Hepatocyte (in vitro differentiated cells): ENCODE measurements at regions not wholly inside any gene's neighbourhood (a gene's known extent, or its start where the extent isn't known, plus 50 kb on each side); places are given as distances from the start of the nearest gene placed in this dataset.

Experiments
- DNase-seq: peaks from one replicate; pipeline ENCODE4 v3.0.0-alpha.2; 2016; ENCODE audit warnings: low spot score
- H2AFZ ChIP-seq: fragments of 200-600 bp; sonication (generic); 2 replicates; pipeline ENCODE4 v1.6.0; 2016; ENCODE audit warnings: antibody characterized with exemption, mild to moderate bottlenecking
- H3K27ac ChIP-seq: fragments of 200-600 bp; sonication (generic); 2 replicates; pipeline ENCODE4 v1.5.1; 2016; ENCODE audit warnings: mild to moderate bottlenecking
- H3K27me3 ChIP-seq: fragments of 200-600 bp; sonication (generic); 2 replicates; pipeline ENCODE4 v1.6.1; 2016
- H3K36me3 ChIP-seq: fragments of 200-600 bp; sonication (generic); replicated peaks from 2 replicates; pipeline ENCODE4 v1.5.1; 2016; ENCODE audit warnings: low read depth; ENCODE audit not compliant: insufficient read depth
- H3K4me1 ChIP-seq: fragments of 200-600 bp; sonication (generic); 2 replicates; pipeline ENCODE4 v1.5.1; 2016; ENCODE audit warnings: mild to moderate bottlenecking, moderate library complexity; ENCODE audit not compliant: insufficient read depth
- H3K4me2 ChIP-seq: fragments of 200-600 bp; sonication (generic); 2 replicates; pipeline ENCODE4 v1.6.0; 2016
- H3K4me3 ChIP-seq: fragments of 200-600 bp; sonication (generic); 2 replicates; pipeline ENCODE4 v1.5.1; 2016; ENCODE audit warnings: mild to moderate bottlenecking
- H3K79me2 ChIP-seq: fragments of 200-600 bp; sonication (generic); 2 replicates; pipeline ENCODE4 v1.6.0; 2017; ENCODE audit warnings: mild to moderate bottlenecking
- H3K9me2 ChIP-seq: fragments of 200-600 bp; sonication (generic); replicated peaks from 2 replicates; pipeline ENCODE4 v1.6.0; 2017; ENCODE audit warnings: mild to moderate bottlenecking; ENCODE audit not compliant: insufficient read depth
- H3K9me3 ChIP-seq: fragments of 200-600 bp; sonication (generic); 2 replicates; pipeline ENCODE4 v1.5.1; 2016; ENCODE audit warnings: low read depth, mild to moderate bottlenecking
- H4K20me1 ChIP-seq: fragments of 200-600 bp; sonication (generic); 2 replicates; pipeline ENCODE4 v1.6.0; 2016; ENCODE audit warnings: mild to moderate bottlenecking; ENCODE audit not compliant: insufficient read depth, poor library complexity, severe bottlenecking
- CTCF ChIP-seq: fragments of 200-600 bp; sonication (generic); IDR thresholded peaks from 2 replicates; pipeline ENCODE4 v1.5.1; 2016; ENCODE audit warnings: antibody characterized with exemption, mild to moderate bottlenecking; ENCODE audit not compliant: poor library complexity
- EZH2 ChIP-seq: fragments of 200-600 bp; sonication (generic); IDR thresholded peaks from 2 replicates; pipeline ENCODE4 v1.6.1; 2016; ENCODE audit warnings: antibody characterized with exemption, mild to moderate bottlenecking, borderline replicate concordance
- EZH2phosphoT487 ChIP-seq: fragments of 200-600 bp; sonication (generic); IDR thresholded peaks from one replicate; pipeline ENCODE4 v1.6.1; 2018; ENCODE audit warnings: antibody characterized with exemption, mild to moderate bottlenecking, low read depth, moderate library complexity; ENCODE audit not compliant: unreplicated experiment, severe bottlenecking
- WGBS: methylation state at CpG from one replicate; pipeline ENCODE4 v1.1.6; 2016; ENCODE audit warnings: low lambda C conversion rate; ENCODE audit errors: missing lambda C conversion rate; 5-methylcytosine and 5-hydroxymethylcytosine counted together

- H3K4me1 ChIP-seq: peaks cover 51% of the 10 kb centered on the region
- WGBS: 96% methylated on average over 9 of the region's 9 CpGs
These were observed 91.9 kb upstream of the FOXP4 start for GRCh38 chr6:41454189-41454789.

GRCh38 chr6:41455410-41455809 is 90.8 kb upstream of the FOXP4 start:
- no peaks in the 10 kb centered on the region for H3K79me2 ChIP-seq
- no peaks in the 10 kb centered on the region for H3K9me3 ChIP-seq
- 89% methylated on average over 2 of the region's 2 CpGs for WGBS
- no peaks in the 10 kb centered on the region for H3K27me3 ChIP-seq
- no peak for TF ChIP-seq CTCF
- TF ChIP-seq EZH2: no peak
- TF ChIP-seq EZH2phosphoT487: no peak
- no peaks in the 10 kb centered on the region for H3K36me3 ChIP-seq
- DNase-seq: no peak
- peak overlapping the region; percentile 50 for H3K4me2 ChIP-seq
- H3K27ac ChIP-seq: peak overlapping the region; percentile 93
- peaks cover 40% of the 10 kb centered on the region for H3K4me1 ChIP-seq
- no peak overlapping the region for H2AFZ ChIP-seq
- H3K9me2 ChIP-seq: no peaks in the 10 kb centered on the region
- H4K20me1 ChIP-seq: no peaks in the 10 kb centered on the region
- no peak overlapping the region for H3K4me3 ChIP-seq

More at GRCh38 chr6:41454189-41454789, 91.9 kb upstream of the FOXP4 start:
- no peaks in the 10 kb centered on the region for H3K9me3 ChIP-seq
- no peaks in the 10 kb centered on the region for H3K27me3 ChIP-seq
- H2AFZ ChIP-seq: no peak overlapping the region
- no peaks in the 10 kb centered on the region for H3K9me2 ChIP-seq
- H4K20me1 ChIP-seq: no peaks in the 10 kb centered on the region
- H3K4me2 ChIP-seq: no peak overlapping the region
- TF ChIP-seq CTCF (no peak), EZH2phosphoT487 (no peak), EZH2 (no peak)
- no peaks in the 10 kb centered on the region for H3K79me2 ChIP-seq
- DNase-seq: no peak
- H3K36me3 ChIP-seq: no peaks in the 10 kb centered on the region
- H3K27ac ChIP-seq: no peak overlapping the region
- no peak overlapping the region for H3K4me3 ChIP-seq

- no peak for DNase-seq
- Histone ChIP-seq H2AFZ (no peak overlapping the region), H3K4me3 (no peak overlapping the region), H3K9me3 (no peaks in the 10 kb centered on the region), H3K27me3 (no peaks in the 10 kb centered on the region), H3K4me1 (peaks cover 36% of the 10 kb centered on the region), H3K4me2 (peak overlapping the region; percentile 50), H3K36me3 (no peaks in the 10 kb centered on the region), H3K79me2 (no peaks in the 10 kb centered on the region), H4K20me1 (no peaks in the 10 kb centered on the region), H3K27ac (peak overlapping the region; percentile 93), H3K9me2 (no peaks in the 10 kb centered on the region)
- 39% methylated on average over 4 of the region's 4 CpGs for WGBS
- TF ChIP-seq CTCF: no peak
- TF ChIP-seq EZH2phosphoT487: no peak
- TF ChIP-seq EZH2: no peak
These were observed 90.4 kb upstream of the FOXP4 start for GRCh38 chr6:41455818-41456217.
